ENCODE measurements at regions not wholly inside any gene's neighbourhood (a gene's known extent, or its start where the extent isn't known, plus 50 kb on each side); places are given as distances from the start of the nearest gene placed in this dataset.
A peak's percentile ranks its signal among the peaks of the same experiment; 100 is the strongest.
"Not testable (repeated sequence)": the region's sequence is repeated elsewhere in the genome, so short reads cannot be mapped to it uniquely, and the experiment has no call there.

GRCh38 chr2:195560209-195560895 lies 96.7 kb upstream of the SLC39A10 start:
- Mint-ChIP-seq H3K9me3 (no peaks in the 10 kb centered on the region), H3K4me1 (peaks cover 4% of the 10 kb centered on the region), H3K4me3 (no peak overlapping the region), H3K27ac (no peak overlapping the region), H3K27me3 (ENCODE audit: low read depth) (no peaks in the 10 kb centered on the region), H3K36me3 (ENCODE audit: low read depth) (no peaks in the 10 kb centered on the region)
- no peak for TF ChIP-seq CTCF (IDR thresholded peaks at IDR 0.05; ENCODE audit: unreplicated experiment in 3 of 3)

- Mint-ChIP-seq H3K4me3 (no peak overlapping the region), H3K27ac (no peak overlapping the region), H3K36me3 (ENCODE audit: low read depth) (no peaks in the 10 kb centered on the region), H3K9me3 (no peaks in the 10 kb centered on the region), H3K27me3 (ENCODE audit: low read depth) (no peaks in the 10 kb centered on the region), H3K4me1 (peaks cover 4% of the 10 kb centered on the region)
- no peak for TF ChIP-seq CTCF (IDR thresholded peaks at IDR 0.05; ENCODE audit: unreplicated experiment in 3 of 3)
These were observed 97.6 kb upstream of the SLC39A10 start for GRCh38 chr2:195559431-195559914.

- TF ChIP-seq CTCF (IDR thresholded peaks at IDR 0.05; ENCODE audit: unreplicated experiment in 3 of 3): no peak
- no peak overlapping the region for H3K4me3 Mint-ChIP-seq
- no peaks in the 10 kb centered on the region for H3K36me3 Mint-ChIP-seq (ENCODE audit: low read depth)
- no peak overlapping the region for H3K27ac Mint-ChIP-seq
- H3K27me3 Mint-ChIP-seq (ENCODE audit: low read depth): peaks cover 5% of the 10 kb centered on the region
- H3K4me1 Mint-ChIP-seq: peaks cover 9% of the 10 kb centered on the region
- H3K9me3 Mint-ChIP-seq: no peaks in the 10 kb centered on the region
These were observed 101.1 kb upstream of the SLC39A10 start for GRCh38 chr2:195555971-195556370.

GRCh38 chr2:195552581-195552980 lies 104.4 kb upstream of the SLC39A10 start:
- peaks cover 10% of the 10 kb centered on the region for H3K9me3 Mint-ChIP-seq
- peaks cover 4% of the 10 kb centered on the region for H3K4me1 Mint-ChIP-seq
- peak overlapping the region in 2 of 3 experiments; percentile 41 to 53 for H3K27ac Mint-ChIP-seq
- H3K27me3 Mint-ChIP-seq (ENCODE audit: low read depth): peaks cover 5% of the 10 kb centered on the region
- no peak overlapping the region for H3K4me3 Mint-ChIP-seq
- no peaks in the 10 kb centered on the region for H3K36me3 Mint-ChIP-seq (ENCODE audit: low read depth)
- no peak for TF ChIP-seq CTCF (IDR thresholded peaks at IDR 0.05; ENCODE audit: unreplicated experiment in 3 of 3)

- Mint-ChIP-seq H3K36me3 (ENCODE audit: low read depth) (no peaks in the 10 kb centered on the region), H3K4me1 (peaks cover 4% of the 10 kb centered on the region), H3K27ac (no peak overlapping the region), H3K27me3 (ENCODE audit: low read depth) (peaks cover 5% of the 10 kb centered on the region), H3K9me3 (peaks cover 15% of the 10 kb centered on the region), H3K4me3 (no peak overlapping the region)
- no peak for TF ChIP-seq CTCF (IDR thresholded peaks at IDR 0.05; ENCODE audit: unreplicated experiment in 3 of 3)
These were observed 108.7 kb upstream of the SLC39A10 start for GRCh38 chr2:195548198-195548940.

- H3K36me3 Mint-ChIP-seq (ENCODE audit: low read depth); H3K27me3 Mint-ChIP-seq (ENCODE audit: low read depth); H3K4me1 Mint-ChIP-seq; H3K27ac Mint-ChIP-seq; H3K4me3 Mint-ChIP-seq: not testable (repeated sequence)
- peaks cover 19% of the 10 kb centered on the region for H3K9me3 Mint-ChIP-seq
These were observed 109.7 kb upstream of the SLC39A10 start for GRCh38 chr2:195547268-195547840.
